ENCODE measurements at regions not wholly inside any gene's neighbourhood (a gene's known extent, or its start where the extent isn't known, plus 50 kb on each side); places are given as distances from the start of the nearest gene placed in this dataset.
"Not testable (repeated sequence)": the region's sequence is repeated elsewhere in the genome, so short reads cannot be mapped to it uniquely, and the experiment has no call there.

- no peak for DNase-seq (ENCODE audit: low read depth)
- TF ChIP-seq MYC (IDR thresholded peaks at IDR 0.05; ENCODE audit: low read depth, low read length) (no peak), POLR2A (IDR thresholded peaks at IDR 0.05; ENCODE audit: extremely low read depth, insufficient read length) (no peak)
- TF ChIP-seq, protein P1, sequence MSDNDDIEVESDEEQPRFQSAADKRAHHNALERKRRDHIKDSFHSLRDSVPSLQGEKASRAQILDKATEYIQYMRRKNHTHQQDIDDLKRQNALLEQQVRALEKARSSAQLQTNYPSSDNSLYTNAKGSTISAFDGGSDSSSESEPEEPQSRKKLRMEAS (IDR thresholded peaks at IDR 0.05; ENCODE audit: low read depth, low read length) = no peak
- TF ChIP-seq, protein P2, sequence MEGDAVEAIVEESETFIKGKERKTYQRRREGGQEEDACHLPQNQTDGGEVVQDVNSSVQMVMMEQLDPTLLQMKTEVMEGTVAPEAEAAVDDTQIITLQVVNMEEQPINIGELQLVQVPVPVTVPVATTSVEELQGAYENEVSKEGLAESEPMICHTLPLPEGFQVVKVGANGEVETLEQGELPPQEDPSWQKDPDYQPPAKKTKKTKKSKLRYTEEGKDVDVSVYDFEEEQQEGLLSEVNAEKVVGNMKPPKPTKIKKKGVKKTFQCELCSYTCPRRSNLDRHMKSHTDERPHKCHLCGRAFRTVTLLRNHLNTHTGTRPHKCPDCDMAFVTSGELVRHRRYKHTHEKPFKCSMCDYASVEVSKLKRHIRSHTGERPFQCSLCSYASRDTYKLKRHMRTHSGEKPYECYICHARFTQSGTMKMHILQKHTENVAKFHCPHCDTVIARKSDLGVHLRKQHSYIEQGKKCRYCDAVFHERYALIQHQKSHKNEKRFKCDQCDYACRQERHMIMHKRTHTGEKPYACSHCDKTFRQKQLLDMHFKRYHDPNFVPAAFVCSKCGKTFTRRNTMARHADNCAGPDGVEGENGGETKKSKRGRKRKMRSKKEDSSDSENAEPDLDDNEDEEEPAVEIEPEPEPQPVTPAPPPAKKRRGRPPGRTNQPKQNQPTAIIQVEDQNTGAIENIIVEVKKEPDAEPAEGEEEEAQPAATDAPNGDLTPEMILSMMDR (IDR thresholded peaks at IDR 0.05; ENCODE audit: low read depth, low read length) = no peak
- H3K4me3 ChIP-seq (ENCODE audit: low read depth, low read length) = no peak overlapping the region
Observed at GRCh38 chr14:92241966-92242595, 80.9 kb upstream of the SLC24A4 start.

GRCh38 chr14:92244805-92245204 lies 78.2 kb upstream of the SLC24A4 start:
- H3K4me3 ChIP-seq (ENCODE audit: low read depth, low read length) = no peak overlapping the region
- DNase-seq (ENCODE audit: low read depth) = no peak
- no peak for TF ChIP-seq POLR2A (IDR thresholded peaks at IDR 0.05; ENCODE audit: extremely low read depth, insufficient read length)
- TF ChIP-seq, protein P1 (IDR thresholded peaks at IDR 0.05; ENCODE audit: low read depth, low read length) = no peak
- TF ChIP-seq, protein P2 (IDR thresholded peaks at IDR 0.05; ENCODE audit: low read depth, low read length) = no peak
- no peak for TF ChIP-seq MYC (IDR thresholded peaks at IDR 0.05; ENCODE audit: low read depth, low read length)

DNA sequence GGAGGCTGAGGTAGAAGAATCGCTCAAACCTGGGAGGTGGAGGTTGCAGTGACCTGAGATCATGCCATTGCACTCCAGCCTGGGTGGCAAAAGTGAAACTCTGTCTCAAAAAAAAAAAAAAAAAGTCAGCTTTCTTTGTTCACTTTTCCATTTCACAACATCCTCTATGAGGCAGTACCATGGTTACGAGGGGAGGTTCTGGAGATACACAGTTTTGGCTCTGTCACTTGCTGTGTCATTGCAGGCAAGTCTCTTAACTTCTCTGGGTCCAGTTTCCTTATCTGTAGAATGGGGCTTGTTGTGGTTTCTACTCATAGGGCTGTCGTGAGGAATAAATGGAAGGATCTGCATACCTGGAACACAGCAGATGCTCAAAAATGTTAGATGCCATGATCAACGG lies 75.6 kb upstream of the SLC24A4 start:
- no peak for DNase-seq (ENCODE audit: low read depth)
- TF ChIP-seq, protein P1 (IDR thresholded peaks at IDR 0.05; ENCODE audit: low read depth, low read length) = no peak
- TF ChIP-seq POLR2A (IDR thresholded peaks at IDR 0.05; ENCODE audit: extremely low read depth, insufficient read length) (no peak), MYC (IDR thresholded peaks at IDR 0.05; ENCODE audit: low read depth, low read length) (no peak)
- TF ChIP-seq, protein P2 (IDR thresholded peaks at IDR 0.05; ENCODE audit: low read depth, low read length) = no peak

DNA sequence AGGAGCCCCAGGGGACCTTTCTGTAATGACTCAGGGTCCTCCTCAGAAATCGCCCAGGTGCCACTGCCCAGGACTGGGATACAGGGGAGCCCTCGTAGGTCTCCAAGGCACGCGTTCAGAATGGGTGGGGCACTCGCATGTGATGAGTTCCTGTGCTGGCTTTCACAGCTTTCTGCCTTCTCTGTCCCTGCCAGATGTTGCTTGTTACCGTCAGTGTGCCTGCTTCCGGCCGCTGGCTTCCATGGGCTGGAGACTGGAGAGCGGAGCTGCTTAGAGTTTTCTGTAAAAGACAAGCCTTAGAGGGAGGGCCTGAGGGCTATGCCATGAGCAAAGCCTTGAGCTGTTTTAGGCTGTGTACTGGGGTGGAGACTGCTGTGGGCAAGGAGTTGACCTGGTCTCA lies 75.0 kb upstream of the SLC24A4 start:
- TF ChIP-seq, protein P2 (IDR thresholded peaks at IDR 0.05; ENCODE audit: low read depth, low read length) = no peak
- TF ChIP-seq, protein P1 (IDR thresholded peaks at IDR 0.05; ENCODE audit: low read depth, low read length) = no peak
- TF ChIP-seq MYC (IDR thresholded peaks at IDR 0.05; ENCODE audit: low read depth, low read length) (no peak), POLR2A (IDR thresholded peaks at IDR 0.05; ENCODE audit: extremely low read depth, insufficient read length) (no peak)
- no peak for DNase-seq (ENCODE audit: low read depth)
- no peak overlapping the region for H3K4me3 ChIP-seq (ENCODE audit: low read depth, low read length)

More for the DNA sequence above, 75.6 kb upstream of the SLC24A4 start:
- no peak overlapping the region for H3K4me3 ChIP-seq (ENCODE audit: low read depth, low read length)

DNA sequence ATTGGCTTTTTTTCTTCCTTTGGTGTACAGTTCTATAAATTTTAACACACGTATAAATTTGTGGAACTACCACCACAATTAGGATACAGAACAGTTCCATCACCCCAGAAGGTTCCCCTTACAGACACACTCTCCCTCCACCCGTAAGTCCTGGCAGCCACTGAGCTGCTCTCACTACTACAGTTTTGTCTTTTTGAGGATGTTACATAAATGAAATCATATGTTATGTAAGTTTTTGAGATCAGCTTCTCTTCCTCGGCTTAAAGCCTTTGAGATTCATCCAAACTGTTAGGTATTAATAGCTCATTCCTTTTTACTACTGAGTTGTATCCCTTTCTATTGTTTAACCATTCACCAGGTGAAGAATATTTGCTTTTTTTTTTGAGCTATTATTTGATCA lies 74.3 kb upstream of the SLC24A4 start:
- TF ChIP-seq MYC (IDR thresholded peaks at IDR 0.05; ENCODE audit: low read depth, low read length) = no peak
- TF ChIP-seq, protein P2 (IDR thresholded peaks at IDR 0.05; ENCODE audit: low read depth, low read length) = no peak
- TF ChIP-seq, protein P1 (IDR thresholded peaks at IDR 0.05; ENCODE audit: low read depth, low read length) = no peak
- TF ChIP-seq POLR2A (IDR thresholded peaks at IDR 0.05; ENCODE audit: extremely low read depth, insufficient read length) = no peak
- DNase-seq (ENCODE audit: low read depth) = no peak
- no peak overlapping the region for H3K4me3 ChIP-seq (ENCODE audit: low read depth, low read length)

GRCh38 chr14:92250366-92250765 lies 72.6 kb upstream of the SLC24A4 start:
- not testable (repeated sequence) for DNase-seq (ENCODE audit: low read depth); H3K4me3 ChIP-seq (ENCODE audit: low read depth, low read length)

Data from NB4 (cell line).